Activated T-cell treated with anti-CD3 and anti-CD28 coated beads, Interleukin-2, amount 50 U/mL, for 4 hours (primary cell): ENCODE measurements at regions not wholly inside any gene's neighbourhood (a gene's known extent, or its start where the extent isn't known, plus 50 kb on each side); places are given as distances from the start of the nearest gene placed in this dataset.

Experiments used
- ATAC-seq, 2 donors: fragments of 200-7000 bp; cut with Tn5 transposase; one replicate each; pipeline ENCODE4 v1.10.0; 2021
- DNase-seq: peaks from one replicate; pipeline ENCODE4 v3.0.0-alpha.2; 2020
- H3K27me3 Mint-ChIP-seq: one replicate; pipeline ENCODE4 v1.8.0; 2021; ENCODE audit warnings: low read depth, mixed read lengths
- H3K36me3 Mint-ChIP-seq: one replicate; pipeline ENCODE4 v1.8.0; 2022; ENCODE audit warnings: mixed read lengths; ENCODE audit not compliant: insufficient read depth
- H3K4me1 Mint-ChIP-seq: one replicate; pipeline ENCODE4 v1.8.0; 2021; ENCODE audit warnings: low read depth, mixed read lengths
- H3K4me3 Mint-ChIP-seq: one replicate; pipeline ENCODE4 v1.8.0; 2021; ENCODE audit warnings: mild to moderate bottlenecking, moderate library complexity, mixed read lengths
- H3K9me3 Mint-ChIP-seq: one replicate; pipeline ENCODE4 v1.8.0; 2021; ENCODE audit warnings: mixed read lengths

GRCh38 chr20:20894753-20895152 lies 182.3 kb upstream of the RALGAPA2 start:
- H3K4me3 Mint-ChIP-seq: no peak overlapping the region
- no peaks in the 10 kb centered on the region for H3K9me3 Mint-ChIP-seq
- no peak for DNase-seq
- H3K27me3 Mint-ChIP-seq: no peaks in the 10 kb centered on the region
- no peaks in the 10 kb centered on the region for H3K4me1 Mint-ChIP-seq
- no peak for ATAC-seq
- no peaks in the 10 kb centered on the region for H3K36me3 Mint-ChIP-seq

GRCh38 chr20:20894280-20894679 lies 181.8 kb upstream of the RALGAPA2 start:
- no peak for DNase-seq
- no peaks in the 10 kb centered on the region for H3K9me3 Mint-ChIP-seq

DNA sequence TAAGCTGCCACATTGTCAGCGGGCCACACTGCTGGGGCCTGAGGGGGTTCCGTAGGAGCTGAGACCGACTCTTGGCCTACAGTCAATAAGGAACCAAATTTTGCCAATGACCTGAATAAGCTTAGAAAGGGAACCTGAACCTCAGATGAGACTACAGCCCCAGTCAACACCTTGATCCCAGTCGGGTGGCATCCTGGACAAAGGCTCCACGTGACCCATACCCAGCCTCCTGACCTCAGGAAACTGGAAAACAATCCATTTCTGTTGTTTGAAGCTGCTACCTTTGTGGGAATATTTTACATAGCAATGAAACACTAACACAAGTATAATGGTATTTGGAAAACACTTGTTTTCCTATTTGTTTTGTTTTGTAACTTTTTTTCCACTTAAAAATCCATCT lies 179.9 kb upstream of the RALGAPA2 start:
- H3K4me1 Mint-ChIP-seq: no peaks in the 10 kb centered on the region
- peaks cover 5% of the 10 kb centered on the region for H3K27me3 Mint-ChIP-seq
- ATAC-seq (no peak), DNase-seq (no peak)
- no peaks in the 10 kb centered on the region for H3K36me3 Mint-ChIP-seq
- no peaks in the 10 kb centered on the region for H3K9me3 Mint-ChIP-seq
- H3K4me3 Mint-ChIP-seq: no peak overlapping the region

More at GRCh38 chr20:20894280-20894679, 181.8 kb upstream of the RALGAPA2 start:
- no peak overlapping the region for H3K4me3 Mint-ChIP-seq
- no peaks in the 10 kb centered on the region for H3K27me3 Mint-ChIP-seq
- no peak for ATAC-seq
- H3K4me1 Mint-ChIP-seq: no peaks in the 10 kb centered on the region
- no peaks in the 10 kb centered on the region for H3K36me3 Mint-ChIP-seq

- ATAC-seq (no peak), DNase-seq (no peak)
- no peaks in the 10 kb centered on the region for H3K9me3 Mint-ChIP-seq
- H3K36me3 Mint-ChIP-seq: no peaks in the 10 kb centered on the region
- peaks cover 5% of the 10 kb centered on the region for H3K27me3 Mint-ChIP-seq
- no peaks in the 10 kb centered on the region for H3K4me1 Mint-ChIP-seq
- H3K4me3 Mint-ChIP-seq: no peak overlapping the region
Measured at GRCh38 chr20:20890751-20891150, 178.3 kb upstream of the RALGAPA2 start.

DNA sequence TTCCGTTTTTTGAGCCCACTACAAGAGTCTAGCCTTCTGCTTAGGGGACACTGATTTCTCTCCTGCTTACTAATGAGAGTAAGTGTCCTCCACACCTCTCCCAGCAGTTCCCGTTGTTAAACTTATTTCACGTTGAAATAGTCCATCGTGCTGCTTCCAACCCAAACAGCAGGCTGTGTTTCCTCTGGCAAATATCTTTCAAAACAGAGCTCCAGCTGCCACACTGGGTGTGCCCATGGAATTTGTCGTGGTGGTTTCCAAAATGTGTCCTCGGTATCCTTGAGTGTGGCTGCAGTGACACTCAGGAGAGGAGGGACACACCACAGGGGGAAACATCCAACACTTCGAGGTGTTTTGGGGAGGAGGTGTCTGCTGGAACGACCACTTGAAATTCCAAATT lies 176.5 kb upstream of the RALGAPA2 start:
- Mint-ChIP-seq H3K27me3 (peaks cover 5% of the 10 kb centered on the region), H3K36me3 (no peaks in the 10 kb centered on the region), H3K9me3 (no peaks in the 10 kb centered on the region), H3K4me3 (no peak overlapping the region), H3K4me1 (no peaks in the 10 kb centered on the region)
- DNase-seq (no peak), ATAC-seq (no peak)

GRCh38 chr20:20888266-20888656 lies 175.8 kb upstream of the RALGAPA2 start:
- no peak overlapping the region for H3K4me3 Mint-ChIP-seq
- H3K27me3 Mint-ChIP-seq: peaks cover 5% of the 10 kb centered on the region
- ATAC-seq (no peak), DNase-seq (no peak)
- no peaks in the 10 kb centered on the region for H3K36me3 Mint-ChIP-seq
- no peaks in the 10 kb centered on the region for H3K4me1 Mint-ChIP-seq
- no peaks in the 10 kb centered on the region for H3K9me3 Mint-ChIP-seq

- peaks cover 5% of the 10 kb centered on the region for H3K27me3 Mint-ChIP-seq
Measured at GRCh38 chr20:20887593-20888265, 175.3 kb upstream of the RALGAPA2 start.

GRCh38 chr20:20881808-20882207 lies 169.4 kb upstream of the RALGAPA2 start:
- Mint-ChIP-seq H3K9me3 (no peaks in the 10 kb centered on the region), H3K27me3 (peaks cover 11% of the 10 kb centered on the region), H3K4me1 (no peaks in the 10 kb centered on the region), H3K4me3 (no peak overlapping the region), H3K36me3 (no peaks in the 10 kb centered on the region)
- no peak for DNase-seq
- no peak for ATAC-seq

More at GRCh38 chr20:20887593-20888265, 175.3 kb upstream of the RALGAPA2 start:
- Mint-ChIP-seq H3K4me1 (no peaks in the 10 kb centered on the region), H3K9me3 (no peaks in the 10 kb centered on the region), H3K36me3 (no peaks in the 10 kb centered on the region), H3K4me3 (no peak overlapping the region)
- no peak for ATAC-seq
- no peak for DNase-seq

DNA sequence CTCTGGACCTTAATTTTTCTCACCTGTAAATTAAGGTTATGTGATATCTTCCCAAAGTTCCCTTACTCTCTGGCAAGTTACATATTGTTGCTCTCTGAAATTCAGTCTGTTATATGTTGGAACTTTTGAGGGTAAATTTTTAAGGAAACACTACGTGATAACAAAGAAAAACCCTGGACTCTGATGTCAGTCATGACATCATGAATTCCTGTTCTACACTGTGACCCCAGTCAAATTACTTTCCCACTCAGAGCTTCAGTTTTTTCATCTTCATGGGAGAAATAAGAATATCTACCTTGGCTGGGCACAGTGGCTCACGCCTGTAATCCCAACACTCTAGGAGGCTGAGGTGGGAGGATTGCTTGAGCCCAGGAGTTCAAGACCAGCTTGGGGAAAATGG lies 164.6 kb upstream of the RALGAPA2 start:
- Mint-ChIP-seq H3K27me3 (peaks cover 21% of the 10 kb centered on the region), H3K36me3 (no peaks in the 10 kb centered on the region), H3K9me3 (no peaks in the 10 kb centered on the region), H3K4me3 (no peak overlapping the region), H3K4me1 (no peaks in the 10 kb centered on the region)
- DNase-seq (no peak), ATAC-seq (no peak)

DNA sequence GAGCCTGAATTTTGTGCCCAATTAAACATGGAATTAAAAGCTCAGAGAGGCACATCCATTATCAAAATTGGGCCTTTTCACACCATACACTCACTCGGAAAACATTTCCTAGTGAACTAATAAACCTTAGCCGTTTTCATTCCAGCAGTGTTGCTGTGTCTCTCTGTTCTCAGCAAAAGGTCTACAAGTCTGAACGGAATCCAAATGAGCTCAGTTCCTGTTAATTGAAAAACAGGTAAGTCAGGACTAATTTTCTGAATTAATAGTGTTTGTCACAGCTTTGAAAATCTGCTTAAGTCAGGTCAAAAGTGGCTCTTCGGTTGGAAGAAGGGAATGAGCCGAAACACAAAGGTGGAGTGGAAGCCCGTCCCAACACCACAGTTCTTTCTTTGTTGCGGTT lies 163.3 kb upstream of the RALGAPA2 start:
- DNase-seq (no peak), ATAC-seq (no peak)
- H3K4me1 Mint-ChIP-seq: no peaks in the 10 kb centered on the region
- no peaks in the 10 kb centered on the region for H3K9me3 Mint-ChIP-seq
- no peaks in the 10 kb centered on the region for H3K36me3 Mint-ChIP-seq
- H3K4me3 Mint-ChIP-seq: no peak overlapping the region
- H3K27me3 Mint-ChIP-seq: peaks cover 24% of the 10 kb centered on the region

DNA sequence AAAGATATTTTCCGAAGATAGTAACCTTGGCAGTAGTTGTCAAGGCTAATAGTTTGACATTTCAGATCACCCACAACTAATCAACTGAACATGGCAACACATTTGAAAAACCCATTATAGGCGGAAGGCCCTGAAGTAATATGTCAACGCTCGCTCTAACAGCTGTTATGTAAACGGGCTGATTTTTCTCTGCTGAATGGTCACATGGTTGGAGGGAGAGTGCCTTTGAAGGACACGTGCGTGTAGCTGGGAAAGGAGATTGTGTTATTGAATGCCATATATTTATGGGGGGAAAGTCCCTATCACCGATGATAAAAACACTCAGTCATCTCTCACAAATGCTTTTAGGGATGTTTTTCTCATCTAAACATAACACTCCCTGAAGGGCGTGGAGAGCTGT lies 160.0 kb upstream of the RALGAPA2 start:
- Mint-ChIP-seq H3K4me3 (no peak overlapping the region), H3K36me3 (no peaks in the 10 kb centered on the region), H3K9me3 (no peaks in the 10 kb centered on the region), H3K27me3 (peaks cover 22% of the 10 kb centered on the region), H3K4me1 (no peaks in the 10 kb centered on the region)
- ATAC-seq (no peak), DNase-seq (no peak)

- no peak for ATAC-seq
- Mint-ChIP-seq H3K36me3 (no peaks in the 10 kb centered on the region), H3K27me3 (peaks cover 22% of the 10 kb centered on the region), H3K9me3 (no peaks in the 10 kb centered on the region), H3K4me1 (no peaks in the 10 kb centered on the region), H3K4me3 (no peak overlapping the region)
- no peak for DNase-seq
Measured at GRCh38 chr20:20869161-20869775, 156.8 kb upstream of the RALGAPA2 start.

DNA sequence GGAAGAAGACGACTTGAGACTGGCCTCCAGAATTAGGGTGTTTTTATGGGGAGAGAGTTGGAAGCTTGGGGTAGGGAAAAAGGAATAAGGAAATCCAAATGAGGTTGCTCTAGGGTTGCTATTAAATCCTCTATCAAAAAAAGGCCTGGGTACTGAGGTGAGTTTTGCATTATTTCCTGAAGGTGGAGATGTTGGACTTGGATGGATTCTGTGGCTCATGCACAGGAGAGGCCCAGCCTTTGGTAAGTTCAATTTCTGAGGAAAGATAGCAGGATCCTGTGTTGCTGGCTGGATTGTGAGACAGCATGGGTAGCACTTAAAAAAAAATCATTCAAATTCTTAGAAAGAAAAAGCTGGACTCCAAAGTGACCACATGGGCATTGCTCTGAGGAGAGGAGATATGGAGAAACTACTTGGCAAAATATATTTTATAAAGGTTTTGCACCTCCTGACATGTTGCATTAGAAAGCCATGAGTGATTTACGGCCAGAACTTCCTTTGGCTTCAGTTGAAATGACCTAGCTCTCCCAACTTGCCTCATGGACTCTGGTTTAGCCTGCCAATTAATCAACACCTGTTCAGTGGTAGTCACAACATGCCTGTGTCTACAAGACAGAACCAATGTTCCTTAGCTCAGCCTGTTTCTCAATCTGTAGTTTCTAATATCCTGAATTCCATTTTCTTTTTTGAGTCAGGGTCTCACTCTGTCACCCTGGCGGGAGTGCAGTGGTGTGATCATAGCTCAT lies 152.1 kb upstream of the RALGAPA2 start:
- no peaks in the 10 kb centered on the region for H3K4me1 Mint-ChIP-seq
- ATAC-seq (no peak), DNase-seq (no peak)
- no peaks in the 10 kb centered on the region for H3K36me3 Mint-ChIP-seq
- H3K9me3 Mint-ChIP-seq: no peaks in the 10 kb centered on the region
- H3K4me3 Mint-ChIP-seq: no peak overlapping the region
- H3K27me3 Mint-ChIP-seq: peaks cover 12% of the 10 kb centered on the region

DNA sequence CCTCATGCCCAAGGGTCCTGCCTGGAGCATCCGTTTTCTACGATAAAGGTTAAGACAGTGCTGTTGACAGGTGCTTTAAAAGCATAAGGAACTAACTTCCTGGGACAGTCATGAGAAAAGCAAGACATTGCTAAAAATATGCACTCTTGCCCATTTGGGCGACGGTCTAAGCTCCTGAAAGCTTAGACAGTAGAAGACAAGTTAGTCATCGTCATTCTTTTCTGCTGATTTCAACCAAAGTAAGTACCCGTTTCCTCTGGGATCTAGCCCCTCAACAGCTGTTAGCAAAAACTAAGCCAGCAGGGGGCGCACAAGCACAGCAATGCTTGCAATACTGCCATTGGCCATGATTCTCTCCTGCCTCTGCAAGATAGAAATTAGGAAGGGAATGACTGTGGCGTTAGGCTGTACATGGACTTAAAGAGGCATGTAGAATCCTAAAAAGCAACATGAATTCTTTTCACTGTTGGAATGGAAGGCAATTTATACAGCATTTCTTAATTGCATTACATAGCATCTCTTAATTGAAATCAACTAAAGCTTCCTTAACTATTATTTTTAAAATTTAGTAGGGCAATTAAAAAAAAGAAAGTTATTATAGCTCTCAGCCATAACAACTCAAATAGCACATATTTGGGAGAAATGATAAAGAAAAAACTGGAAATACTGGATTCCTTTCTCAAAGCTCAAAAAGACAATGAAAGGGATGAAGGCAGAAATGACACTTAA lies 147.8 kb upstream of the RALGAPA2 start:
- Mint-ChIP-seq H3K4me1 (no peaks in the 10 kb centered on the region), H3K27me3 (peaks cover 25% of the 10 kb centered on the region), H3K9me3 (no peaks in the 10 kb centered on the region), H3K4me3 (no peak overlapping the region), H3K36me3 (no peaks in the 10 kb centered on the region)
- peak; percentile 78 to 82 for ATAC-seq
- DNase-seq: peak; percentile 83
